HuH-7 (cell line): ENCODE measurements at regions not wholly inside any gene's neighbourhood (a gene's known extent, or its start where the extent isn't known, plus 50 kb on each side); places are given as distances from the start of the nearest gene placed in this dataset.

Source experiments
- DNase-seq: peaks from one replicate; pipeline ENCODE4 v3.0.0; 2011; ENCODE audit warnings: low spot score

DNA sequence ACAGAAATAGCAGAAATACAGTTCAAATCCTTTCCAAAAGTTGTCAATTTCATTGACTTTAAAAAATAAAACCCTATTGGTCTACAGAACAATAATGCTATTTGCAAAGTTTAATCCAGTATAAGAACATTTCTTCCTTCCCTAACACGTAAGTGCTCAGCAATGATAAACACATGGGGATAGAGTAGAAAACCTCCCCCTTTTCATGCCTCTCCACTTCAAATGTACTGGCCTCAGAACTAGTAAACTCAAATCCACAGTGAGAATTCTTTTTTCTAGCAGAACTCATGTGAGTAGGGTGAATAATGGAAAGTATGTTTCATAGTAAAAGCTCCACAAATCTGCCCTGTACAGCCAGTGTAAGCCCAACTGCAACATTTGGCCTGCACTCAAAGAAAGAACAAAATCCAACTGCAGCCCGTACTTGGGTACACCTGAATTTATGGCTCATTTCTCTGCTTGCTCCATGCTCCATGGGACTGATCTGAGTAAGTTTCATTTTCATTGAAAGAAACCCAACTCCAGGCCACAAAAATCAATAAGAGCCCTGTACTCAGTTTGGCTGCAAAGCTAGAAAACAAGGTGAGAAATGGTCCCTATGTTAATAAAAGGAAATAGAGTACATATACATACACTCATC is 115.0 kb upstream of the RMDN2 start:
- DNase-seq: no peak

DNA sequence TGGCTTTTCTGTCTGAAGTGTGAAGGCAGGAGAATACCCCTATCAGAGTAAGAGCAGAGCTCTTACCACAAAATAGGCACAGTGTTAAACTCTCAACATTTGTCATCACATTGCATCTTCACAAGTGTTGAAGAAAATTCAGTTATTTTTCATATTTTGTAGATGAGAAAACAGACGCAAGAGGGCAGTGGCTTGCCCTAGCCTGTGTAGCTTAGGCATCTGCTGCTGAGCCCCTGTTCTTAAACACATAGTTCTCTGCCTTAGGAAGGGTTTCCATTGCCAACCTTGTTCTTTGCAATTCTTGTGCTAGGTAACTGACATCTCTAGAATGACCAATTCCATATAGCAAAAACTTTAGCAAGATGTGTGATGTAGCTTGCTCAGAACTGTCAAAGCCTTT is 112.7 kb upstream of the RMDN2 start:
- no peak for DNase-seq

GRCh38 chr2:37812941-37813730 is 112.0 kb upstream of the RMDN2 start:
- no peak for DNase-seq

DNA sequence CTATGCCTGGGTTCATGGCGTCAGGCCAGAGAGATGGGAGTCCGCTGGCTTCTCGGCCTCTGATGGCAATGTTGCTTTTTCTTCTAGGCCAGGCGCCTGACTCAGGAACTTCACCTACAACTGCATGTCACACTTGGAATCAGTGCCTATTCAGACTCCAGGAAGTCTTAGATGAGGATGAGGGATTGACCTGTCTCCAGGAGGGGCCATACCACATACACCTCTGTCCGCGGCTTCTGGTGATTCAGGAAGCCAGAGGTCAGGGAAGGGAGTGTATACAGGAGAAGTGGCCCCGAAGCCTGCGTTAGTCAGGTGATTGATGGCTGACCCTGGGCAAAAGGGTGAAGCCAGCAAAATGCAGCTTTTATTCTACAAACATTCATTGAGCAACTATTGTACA is 109.1 kb upstream of the RMDN2 start:
- no peak for DNase-seq

- no peak for DNase-seq
Observed at GRCh38 chr2:37816686-37817085, 108.4 kb upstream of the RMDN2 start.

GRCh38 chr2:37819186-37819585 is 105.9 kb upstream of the RMDN2 start:
- no peak for DNase-seq

DNA sequence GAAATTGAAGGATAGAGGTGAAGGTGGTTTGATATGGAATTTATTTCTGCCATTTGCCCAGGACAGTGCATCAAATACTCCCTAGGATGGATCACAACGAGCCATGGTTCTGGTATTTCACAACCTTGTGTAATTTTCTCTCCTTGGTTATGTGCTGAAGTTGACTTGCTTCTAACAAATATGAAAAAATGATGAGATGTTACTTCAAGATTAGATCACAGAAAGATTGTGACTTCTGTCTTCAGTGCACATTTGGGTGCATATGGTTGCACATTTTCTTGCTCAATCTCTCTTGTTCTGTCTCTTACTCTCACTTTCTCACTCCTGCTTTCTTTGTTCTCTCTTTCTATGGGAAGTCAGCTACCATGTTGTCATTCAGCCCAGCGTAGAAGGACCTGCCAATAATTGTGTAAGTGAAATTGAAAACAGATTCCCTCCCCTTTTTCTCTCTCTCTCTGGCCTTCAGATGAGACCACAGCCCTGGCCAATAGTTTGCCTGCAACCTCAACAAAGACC is 104.6 kb upstream of the RMDN2 start:
- DNase-seq: no peak

- no peak for DNase-seq
Observed at GRCh38 chr2:37825586-37825985, 99.5 kb upstream of the RMDN2 start.

GRCh38 chr2:37826611-37827010 is 98.5 kb upstream of the RMDN2 start:
- DNase-seq: no peak

GRCh38 chr2:37827455-37827854 is 97.6 kb upstream of the RMDN2 start:
- no peak for DNase-seq

- no peak for DNase-seq
Observed at GRCh38 chr2:37827911-37828511, 97.1 kb upstream of the RMDN2 start.

GRCh38 chr2:37829202-37829601 is 95.9 kb upstream of the RMDN2 start:
- DNase-seq: no peak

- DNase-seq: no peak
Observed at GRCh38 chr2:37829616-37830395, 95.3 kb upstream of the RMDN2 start.

- DNase-seq: no peak
Observed at GRCh38 chr2:37830636-37831035, 94.5 kb upstream of the RMDN2 start.

GRCh38 chr2:37831081-37831780 is 93.9 kb upstream of the RMDN2 start:
- DNase-seq: no peak

- peak; percentile 60 for DNase-seq
Observed at GRCh38 chr2:37832590-37833197, 92.4 kb upstream of the RMDN2 start.

- DNase-seq: no peak
Observed at GRCh38 chr2:37833423-37833822, 91.7 kb upstream of the RMDN2 start.

DNA sequence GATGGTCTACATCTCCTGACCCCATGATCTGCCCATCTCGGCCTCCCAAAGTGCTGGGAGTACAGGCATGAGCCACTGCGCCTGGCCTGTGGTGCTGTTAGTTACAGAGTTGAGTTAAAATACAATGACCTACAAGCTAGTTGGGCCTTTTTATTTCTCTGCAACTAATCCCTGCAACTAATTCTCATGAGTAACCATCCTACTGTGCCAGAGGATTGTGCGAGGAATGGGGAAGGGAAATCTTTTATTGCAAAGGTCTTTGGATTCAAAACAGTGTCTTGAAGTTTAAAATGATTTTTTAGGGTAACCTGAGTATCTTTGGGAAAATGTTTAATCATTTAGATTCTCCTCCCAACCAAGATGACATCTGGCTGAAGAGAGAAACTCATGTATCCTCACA is 88.8 kb upstream of the RMDN2 start:
- no peak for DNase-seq

DNA sequence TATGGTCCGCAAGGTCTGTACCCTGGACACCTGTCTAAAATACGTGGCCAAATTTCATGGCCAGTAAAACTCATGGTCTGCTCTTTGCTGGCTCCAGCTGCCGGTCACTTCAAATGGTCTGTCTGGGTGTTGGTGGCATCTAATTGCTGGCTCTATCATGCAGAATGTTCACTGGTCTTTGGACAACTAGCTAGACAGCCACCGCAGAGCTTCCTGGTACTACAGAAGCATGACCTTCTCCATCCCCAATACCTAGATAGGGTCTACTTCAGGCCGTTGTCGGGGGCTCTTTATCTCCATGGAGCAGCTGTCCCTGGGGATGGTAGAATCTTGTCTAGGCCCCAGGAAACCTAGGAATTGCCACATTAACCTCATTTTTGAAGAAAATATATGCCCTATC is 88.4 kb upstream of the RMDN2 start:
- DNase-seq: no peak

GRCh38 chr2:37837628-37838328 is 87.3 kb upstream of the RMDN2 start:
- DNase-seq: no peak
